GM23248 (cell line): ENCODE measurements at regions not wholly inside any gene's neighbourhood (a gene's known extent, or its start where the extent isn't known, plus 50 kb on each side); places are given as distances from the start of the nearest gene placed in this dataset.
"Not testable (repeated sequence)": the region's sequence is repeated elsewhere in the genome, so short reads cannot be mapped to it uniquely, and the experiment has no call there.

Experiments
- EZH2 ChIP-seq: fragments of 200-600 bp; sonication (generic); IDR thresholded peaks from 2 replicates; pipeline ENCODE4 v1.6.1; 2018; ENCODE audit warnings: antibody characterized with exemption, mild to moderate bottlenecking; ENCODE audit not compliant: insufficient read depth, poor library complexity, severe bottlenecking
- EZH2phosphoT487 ChIP-seq: fragments of 200-600 bp; sonication (generic); IDR thresholded peaks from 2 replicates; pipeline ENCODE4 v1.6.1; 2018; ENCODE audit warnings: antibody characterized with exemption, moderate library complexity, mild to moderate bottlenecking, low read depth; ENCODE audit not compliant: insufficient read depth

- TF ChIP-seq EZH2, EZH2phosphoT487: not testable (repeated sequence)
These were observed 575.5 kb downstream of the TTLL7 start for GRCh38 chr1:83423382-83423781.
